IMR-90 (cell line): ENCODE measurements at regions not wholly inside any gene's neighbourhood (a gene's known extent, or its start where the extent isn't known, plus 50 kb on each side); places are given as distances from the start of the nearest gene placed in this dataset.

ENCODE experiments used
- ATAC-seq: fragments of 200-7000 bp; cut with Tn5 transposase; 2 replicates; pipeline ENCODE4 v1.9.1; 2020; ENCODE audit warnings: low read depth, mild to moderate bottlenecking, moderate library complexity
- BruUV-seq: library from RNA; stranded (reverse); fragments of 400-500 nt; replicated peaks from 2 replicates; lab custom pipeline; 2021; lab: Mats Ljungman, UMichigan
- CTCF ChIA-PET: fragments of 300-600 bp; formaldehyde crosslinking; extraction: SDS; loops from one replicate; lab custom pipeline; 2021; ENCODE audit warnings: antibody characterized with exemption; lab: Yijun Ruan, JAX
- POLR2A ChIA-PET: fragments of 300-600 bp; sonication (Branson Sonifier 250); formaldehyde crosslinking; loops from one replicate; lab custom pipeline; 2022; ENCODE audit warnings: antibody characterized with exemption; ENCODE audit not compliant: unreplicated experiment; lab: Charles Lee
- DNase-seq: peaks from one replicate; pipeline ENCODE4 v3.0.0; 2013
- H2AFZ ChIP-seq: replicated peaks from 2 replicates; pipeline ENCODE3; 2013; ENCODE audit warnings: low read length, mild to moderate bottlenecking; ENCODE audit not compliant: poor library complexity
- H2AK5ac ChIP-seq: 2 replicates; pipeline ENCODE4 v1.6.1; 2013; ENCODE audit warnings: low read depth, low read length, inconsistent platforms
- H2AK9ac ChIP-seq: replicated peaks from 2 replicates; pipeline ENCODE3; 2013; ENCODE audit warnings: mild to moderate bottlenecking, low read depth, low read length, moderate library complexity; ENCODE audit not compliant: poor library complexity
- H2BK120ac ChIP-seq: 2 replicates; pipeline ENCODE4 v1.6.1; 2013; ENCODE audit warnings: low read depth, low read length, inconsistent platforms
- H2BK15ac ChIP-seq: 3 replicates; pipeline ENCODE4 v1.6.1; 2013; ENCODE audit warnings: low read depth, low read length, inconsistent platforms
- H2BK20ac ChIP-seq: 2 replicates; pipeline ENCODE4 v1.6.1; 2013; ENCODE audit warnings: low read depth, mild to moderate bottlenecking, inconsistent platforms, low read length, moderate library complexity
- H2BK5ac ChIP-seq: 2 replicates; pipeline ENCODE4 v1.6.1; 2013; ENCODE audit warnings: mild to moderate bottlenecking, low read depth, low read length, inconsistent platforms; ENCODE audit not compliant: poor library complexity, severe bottlenecking
- H3K14ac ChIP-seq: replicated peaks from 2 replicates; pipeline ENCODE4 v1.6.1; 2013; ENCODE audit warnings: low read depth, low read length, inconsistent platforms
- H3K18ac ChIP-seq: 2 replicates; pipeline ENCODE4 v1.6.1; 2013; ENCODE audit warnings: low read depth, low read length, control low read depth
- H3K23ac ChIP-seq: 2 replicates; pipeline ENCODE4 v1.6.1; 2013; ENCODE audit warnings: low read depth, low read length, inconsistent platforms
- H3K27ac ChIP-seq: 2 replicates; pipeline ENCODE4 v1.5.1; 2013; ENCODE audit warnings: mild to moderate bottlenecking, control low read depth, low read length; ENCODE audit not compliant: insufficient read depth
- H3K27me3 ChIP-seq: 2 replicates; pipeline ENCODE4 v1.6.1; 2013; ENCODE audit warnings: low read length; ENCODE audit not compliant: control insufficient read depth, insufficient read depth
- H3K36me3 ChIP-seq: 2 replicates; pipeline ENCODE4 v1.6.1; 2013; ENCODE audit warnings: low read length, mixed read lengths; ENCODE audit not compliant: control insufficient read depth, insufficient read depth
- H3K4ac ChIP-seq: 2 replicates; pipeline ENCODE4 v1.6.1; 2013; ENCODE audit warnings: low read depth, low read length, inconsistent platforms
- H3K4me1 ChIP-seq: 2 replicates; pipeline ENCODE4 v1.6.1; 2013; ENCODE audit warnings: low read length, mixed read lengths; ENCODE audit not compliant: control insufficient read depth, insufficient read depth
- H3K4me2 ChIP-seq: 2 replicates; pipeline ENCODE4 v1.6.1; 2013; ENCODE audit warnings: low read depth, mild to moderate bottlenecking, control low read depth, low read length, moderate library complexity
- H3K4me3 ChIP-seq: 2 replicates; pipeline ENCODE4 v1.5.1; 2013; ENCODE audit warnings: low read depth, mild to moderate bottlenecking, control low read depth, low read length, moderate library complexity; ENCODE audit not compliant: insufficient read depth
- H3K56ac ChIP-seq: 2 replicates; pipeline ENCODE4 v1.6.1; 2013; ENCODE audit warnings: low read length, inconsistent platforms; ENCODE audit not compliant: insufficient read depth; ENCODE audit errors: extremely low read depth
- H3K79me1 ChIP-seq, 2 experiments: 2 replicates each; pipeline ENCODE4 v1.6.1; 2013; ENCODE audit warnings: low read length in 2 of 2, inconsistent platforms in 1 of 2, low read depth in 1 of 2
- H3K9ac ChIP-seq: 2 replicates; pipeline ENCODE4 v1.6.1; 2013; ENCODE audit warnings: low read depth, low read length, control low read depth
- H3K9me1 ChIP-seq: 2 replicates; pipeline ENCODE4 v1.6.1; 2013; ENCODE audit warnings: low read length, inconsistent platforms; ENCODE audit not compliant: insufficient read depth
- H3K9me3 ChIP-seq: 2 replicates; pipeline ENCODE4 v1.6.1; 2013; ENCODE audit warnings: low read length; ENCODE audit not compliant: control insufficient read depth, insufficient read depth
- H4K20me1 ChIP-seq: 2 replicates; pipeline ENCODE4 v1.6.1; 2013; ENCODE audit warnings: low read length, inconsistent platforms; ENCODE audit not compliant: insufficient read depth
- H4K5ac ChIP-seq: 2 replicates; pipeline ENCODE4 v1.6.1; 2013; ENCODE audit warnings: mild to moderate bottlenecking, low read depth, low read length, control low read depth
- H4K8ac ChIP-seq, 2 experiments: 2 replicates each; pipeline ENCODE4 v1.6.1; 2013; ENCODE audit warnings: low read depth in 2 of 2, low read length in 2 of 2, control low read depth in 1 of 2, inconsistent platforms in 1 of 2
- H4K91ac ChIP-seq: 2 replicates; pipeline ENCODE4 v1.6.1; 2013; ENCODE audit warnings: low read depth, low read length, inconsistent platforms; ENCODE audit not compliant: insufficient read depth
- CTCF ChIP-seq: conservative IDR thresholded peaks from 2 replicates; pipeline ENCODE4 v1.5.1; 2012; ENCODE audit warnings: mild to moderate bottlenecking, low read depth, low read length, improper control_type of control experiment
- FOS ChIP-seq: fragments of 150-350 bp; IDR thresholded peaks from 2 replicates; pipeline ENCODE4 v1.6.1; 2016; ENCODE audit warnings: low read depth, low read length
- MAFK ChIP-seq: IDR thresholded peaks from 2 replicates; pipeline ENCODE4 v1.6.1; 2012; ENCODE audit warnings: low read depth, low read length, improper control_type of control experiment
- POLR2A ChIP-seq: IDR thresholded peaks from 2 replicates; pipeline ENCODE4 v1.6.1; 2012; ENCODE audit warnings: mild to moderate bottlenecking, low read depth, low read length
- RAD21 ChIP-seq: IDR thresholded peaks from 2 replicates; pipeline ENCODE4 v1.6.1; 2012; ENCODE audit warnings: low read length, improper control_type of control experiment
- SMC3 ChIP-seq: fragments of 150-350 bp; IDR thresholded peaks from 2 replicates; pipeline ENCODE4 v1.6.1; 2016; ENCODE audit warnings: low read depth, mild to moderate bottlenecking, antibody characterized with exemption, low read length, moderate library complexity
- dilution Hi-C: fragments of 300-500 bp; cut with HindIII; formaldehyde crosslinking; loops from one replicate; pipeline ENCODE4 v1.14.3; 2018; ENCODE audit warnings: low sequenced_read_pairs; ENCODE audit not compliant: unreplicated experiment
- in situ Hi-C: fragments of 300-500 bp; cut with MboI; formaldehyde crosslinking; loops from 3 replicates; pipeline ENCODE4 v1.14.3; 2019; ENCODE audit warnings: low sequenced_read_pairs, inconsistent platforms, mixed read lengths
- intact Hi-C: fragments of 100-400 bp; cut with micrococcal nuclease; formaldehyde crosslinking; loops from 2 replicates; pipeline ENCODE4 v1.10.0; 2022
- TF ChIP-seq, protein P1 (sequence below): fragments of 150-350 bp; IDR thresholded peaks from 2 replicates; pipeline ENCODE4 v1.6.1; 2017; ENCODE audit warnings: mild to moderate bottlenecking, antibody characterized with exemption, low read length, low read depth
- TF ChIP-seq, protein P2 (sequence below): fragments of 150-350 bp; IDR thresholded peaks from 2 replicates; pipeline ENCODE4 v1.6.1; 2016; ENCODE audit warnings: low read depth, mild to moderate bottlenecking, low read length, moderate library complexity, borderline replicate concordance

GRCh38 chr6:49145280-49145679 is 317.8 kb downstream of the MMUT start:
- TF ChIP-seq RAD21, result no peak
- TF ChIP-seq POLR2A, result no peak
- TF ChIP-seq SMC3, result no peak
- TF ChIP-seq, protein P1, sequence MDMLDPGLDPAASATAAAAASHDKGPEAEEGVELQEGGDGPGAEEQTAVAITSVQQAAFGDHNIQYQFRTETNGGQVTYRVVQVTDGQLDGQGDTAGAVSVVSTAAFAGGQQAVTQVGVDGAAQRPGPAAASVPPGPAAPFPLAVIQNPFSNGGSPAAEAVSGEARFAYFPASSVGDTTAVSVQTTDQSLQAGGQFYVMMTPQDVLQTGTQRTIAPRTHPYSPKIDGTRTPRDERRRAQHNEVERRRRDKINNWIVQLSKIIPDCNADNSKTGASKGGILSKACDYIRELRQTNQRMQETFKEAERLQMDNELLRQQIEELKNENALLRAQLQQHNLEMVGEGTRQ, result no peak
- no peak for TF ChIP-seq MAFK
- TF ChIP-seq, protein P2, sequence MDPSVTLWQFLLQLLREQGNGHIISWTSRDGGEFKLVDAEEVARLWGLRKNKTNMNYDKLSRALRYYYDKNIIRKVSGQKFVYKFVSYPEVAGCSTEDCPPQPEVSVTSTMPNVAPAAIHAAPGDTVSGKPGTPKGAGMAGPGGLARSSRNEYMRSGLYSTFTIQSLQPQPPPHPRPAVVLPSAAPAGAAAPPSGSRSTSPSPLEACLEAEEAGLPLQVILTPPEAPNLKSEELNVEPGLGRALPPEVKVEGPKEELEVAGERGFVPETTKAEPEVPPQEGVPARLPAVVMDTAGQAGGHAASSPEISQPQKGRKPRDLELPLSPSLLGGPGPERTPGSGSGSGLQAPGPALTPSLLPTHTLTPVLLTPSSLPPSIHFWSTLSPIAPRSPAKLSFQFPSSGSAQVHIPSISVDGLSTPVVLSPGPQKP, result no peak
- TF ChIP-seq FOS, result no peak
- no peak for TF ChIP-seq CTCF
- H3K27me3 ChIP-seq, result no peaks in the 10 kb centered on the region; the same call in 1 of the 2 replicates
- ATAC-seq (no peak), DNase-seq (no peak)
- no peak overlapping the region for H4K5ac ChIP-seq
- H3K14ac ChIP-seq, result no peak overlapping the region
- H3K4ac ChIP-seq, result no peak overlapping the region
- H2AK9ac ChIP-seq, result no peak overlapping the region
- intact Hi-C loops (no loop called here), dilution Hi-C loops (no loop called here), in situ Hi-C loops (no loop called here)
- no peak overlapping the region for H2BK20ac ChIP-seq
- no TSS peak for BruUV-seq
- no peak overlapping the region for H3K23ac ChIP-seq
- H2AFZ ChIP-seq, result no peak overlapping the region
- H2BK15ac ChIP-seq, result no peak overlapping the region
- no peaks in the 10 kb centered on the region for H4K20me1 ChIP-seq
- H3K18ac ChIP-seq, result no peak overlapping the region
- H3K9me1 ChIP-seq, result no peaks in the 10 kb centered on the region
- no peak overlapping the region for H3K4me2 ChIP-seq
- H2AK5ac ChIP-seq, result no peak overlapping the region
- no peaks in the 10 kb centered on the region for H3K9me3 ChIP-seq
- H4K91ac ChIP-seq, result no peak overlapping the region
- CTCF ChIA-PET, result no interaction called here
- H3K36me3 ChIP-seq, result no peaks in the 10 kb centered on the region
- no peaks in the 10 kb centered on the region for H3K4me1 ChIP-seq
- no peak overlapping the region for H2BK120ac ChIP-seq
- H3K79me1 ChIP-seq, result no peaks in the 10 kb centered on the region
- no peak overlapping the region for H3K9ac ChIP-seq
- no peak overlapping the region for H3K56ac ChIP-seq
- POLR2A ChIA-PET, result no interaction called here
- H2BK5ac ChIP-seq, result no peak overlapping the region
- H3K27ac ChIP-seq, result no peak overlapping the region
- no peak overlapping the region for H3K4me3 ChIP-seq
- no peak overlapping the region for H4K8ac ChIP-seq
